ENCODE measurements at regions not wholly inside any gene's neighbourhood (a gene's known extent, or its start where the extent isn't known, plus 50 kb on each side); places are given as distances from the start of the nearest gene placed in this dataset.

DNA sequence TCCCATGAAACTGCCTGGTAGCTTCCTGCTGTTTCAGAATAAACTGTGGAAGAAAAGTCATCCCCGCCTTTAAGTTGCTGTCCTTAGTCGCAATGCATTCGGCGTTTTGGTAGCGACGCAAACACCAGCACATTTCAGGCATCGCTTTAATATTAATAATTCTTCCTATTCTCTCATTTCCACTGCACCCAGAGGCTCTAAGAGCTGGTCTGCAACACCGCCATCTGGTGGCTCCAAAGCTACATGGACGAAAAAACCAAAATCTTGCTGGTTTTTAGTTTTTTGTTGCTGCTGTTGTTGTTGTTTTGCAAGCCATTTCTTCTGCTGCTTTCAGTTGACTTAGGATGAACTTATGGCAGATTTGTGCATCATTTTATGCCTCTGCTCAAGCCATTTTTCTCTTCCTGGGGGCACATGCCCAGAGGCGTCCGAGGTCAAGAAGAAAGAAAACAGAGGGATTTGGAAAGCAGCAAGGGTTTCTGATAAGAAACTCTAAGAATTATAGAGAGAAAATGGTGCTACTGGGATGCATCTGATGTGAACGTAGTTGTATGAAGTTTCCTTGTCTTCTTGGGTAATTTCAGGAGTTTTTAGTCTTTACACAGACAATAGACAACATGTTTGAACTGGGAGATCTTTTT lies 345.4 kb upstream of the KIRREL3 start:
- CTCF ChIA-PET: interaction anchor here (0.6 to 3.1 kb wide), 21 partner anchors 11 to 1035 kb away, joined by 3 to 19 read pairs (median 4); no protein-coding TSS in a partner anchor
- no peak overlapping the region for H3K4me2 ChIP-seq
- 38% methylated on average over 12 of the region's 12 CpGs for WGBS (ENCODE audit: low lambda C conversion rate)
- H3K27ac ChIP-seq (ENCODE audit: low read depth in 2 of 2, low read length in 1 of 2): no peak overlapping the region
- H3K36me3 ChIP-seq (replicated peaks in 1 of 2; ENCODE audit: control insufficient read depth in 1 of 2, insufficient read depth in 2 of 2, low read length in 1 of 2): no peaks in the 10 kb centered on the region
- H3K4me3 ChIP-seq (ENCODE audit: low read depth in 2 of 2, low read length in 1 of 2): peak overlapping the region in 1 of 2 experiments; percentile 18; a peak in 1 of 4 replicates
- DNase-seq: peak; percentile 66
- no peak overlapping the region for H3K9ac ChIP-seq
- H3K9me2 ChIP-seq: no peaks in the 10 kb centered on the region
- no peaks in the 10 kb centered on the region for H3F3A ChIP-seq (replicated peaks; ENCODE audit: insufficient read depth)
- POLR2A ChIA-PET: no interaction called here
- TF ChIP-seq, protein P1, sequence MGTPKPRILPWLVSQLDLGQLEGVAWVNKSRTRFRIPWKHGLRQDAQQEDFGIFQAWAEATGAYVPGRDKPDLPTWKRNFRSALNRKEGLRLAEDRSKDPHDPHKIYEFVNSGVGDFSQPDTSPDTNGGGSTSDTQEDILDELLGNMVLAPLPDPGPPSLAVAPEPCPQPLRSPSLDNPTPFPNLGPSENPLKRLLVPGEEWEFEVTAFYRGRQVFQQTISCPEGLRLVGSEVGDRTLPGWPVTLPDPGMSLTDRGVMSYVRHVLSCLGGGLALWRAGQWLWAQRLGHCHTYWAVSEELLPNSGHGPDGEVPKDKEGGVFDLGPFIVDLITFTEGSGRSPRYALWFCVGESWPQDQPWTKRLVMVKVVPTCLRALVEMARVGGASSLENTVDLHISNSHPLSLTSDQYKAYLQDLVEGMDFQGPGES (IDR thresholded peaks at IDR 0.05; ENCODE audit: low read depth, low read length): no peak
- TF ChIP-seq CHD2 (IDR thresholded peaks at IDR 0.05; ENCODE audit: low read length, partially characterized antibody) (no peak), RAD21 (IDR thresholded peaks at IDR 0.05; ENCODE audit: low read length) (peak; percentile 69), POLR2AphosphoS5 (IDR thresholded peaks at IDR 0.05; ENCODE audit: low read depth, low read length) (no peak), JUND (IDR thresholded peaks at IDR 0.05) (no peak), SMC3 (IDR thresholded peaks at IDR 0.05; ENCODE audit: low read depth, low read length) (peak; percentile 53)
- TF ChIP-seq, protein P2, sequence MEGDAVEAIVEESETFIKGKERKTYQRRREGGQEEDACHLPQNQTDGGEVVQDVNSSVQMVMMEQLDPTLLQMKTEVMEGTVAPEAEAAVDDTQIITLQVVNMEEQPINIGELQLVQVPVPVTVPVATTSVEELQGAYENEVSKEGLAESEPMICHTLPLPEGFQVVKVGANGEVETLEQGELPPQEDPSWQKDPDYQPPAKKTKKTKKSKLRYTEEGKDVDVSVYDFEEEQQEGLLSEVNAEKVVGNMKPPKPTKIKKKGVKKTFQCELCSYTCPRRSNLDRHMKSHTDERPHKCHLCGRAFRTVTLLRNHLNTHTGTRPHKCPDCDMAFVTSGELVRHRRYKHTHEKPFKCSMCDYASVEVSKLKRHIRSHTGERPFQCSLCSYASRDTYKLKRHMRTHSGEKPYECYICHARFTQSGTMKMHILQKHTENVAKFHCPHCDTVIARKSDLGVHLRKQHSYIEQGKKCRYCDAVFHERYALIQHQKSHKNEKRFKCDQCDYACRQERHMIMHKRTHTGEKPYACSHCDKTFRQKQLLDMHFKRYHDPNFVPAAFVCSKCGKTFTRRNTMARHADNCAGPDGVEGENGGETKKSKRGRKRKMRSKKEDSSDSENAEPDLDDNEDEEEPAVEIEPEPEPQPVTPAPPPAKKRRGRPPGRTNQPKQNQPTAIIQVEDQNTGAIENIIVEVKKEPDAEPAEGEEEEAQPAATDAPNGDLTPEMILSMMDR (IDR thresholded peaks at IDR 0.05): peak; percentile 77
- TF ChIP-seq, protein P3, sequence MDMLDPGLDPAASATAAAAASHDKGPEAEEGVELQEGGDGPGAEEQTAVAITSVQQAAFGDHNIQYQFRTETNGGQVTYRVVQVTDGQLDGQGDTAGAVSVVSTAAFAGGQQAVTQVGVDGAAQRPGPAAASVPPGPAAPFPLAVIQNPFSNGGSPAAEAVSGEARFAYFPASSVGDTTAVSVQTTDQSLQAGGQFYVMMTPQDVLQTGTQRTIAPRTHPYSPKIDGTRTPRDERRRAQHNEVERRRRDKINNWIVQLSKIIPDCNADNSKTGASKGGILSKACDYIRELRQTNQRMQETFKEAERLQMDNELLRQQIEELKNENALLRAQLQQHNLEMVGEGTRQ (IDR thresholded peaks at IDR 0.05; ENCODE audit: borderline replicate concordance, low read depth, low read length): no peak
- TF ChIP-seq, protein P4, sequence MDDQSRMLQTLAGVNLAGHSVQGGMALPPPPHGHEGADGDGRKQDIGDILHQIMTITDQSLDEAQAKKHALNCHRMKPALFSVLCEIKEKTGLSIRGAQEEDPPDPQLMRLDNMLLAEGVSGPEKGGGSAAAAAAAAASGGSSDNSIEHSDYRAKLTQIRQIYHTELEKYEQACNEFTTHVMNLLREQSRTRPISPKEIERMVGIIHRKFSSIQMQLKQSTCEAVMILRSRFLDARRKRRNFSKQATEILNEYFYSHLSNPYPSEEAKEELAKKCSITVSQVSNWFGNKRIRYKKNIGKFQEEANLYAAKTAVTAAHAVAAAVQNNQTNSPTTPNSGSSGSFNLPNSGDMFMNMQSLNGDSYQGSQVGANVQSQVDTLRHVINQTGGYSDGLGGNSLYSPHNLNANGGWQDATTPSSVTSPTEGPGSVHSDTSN (IDR thresholded peaks at IDR 0.05): no peak
- H3K4me1 ChIP-seq (ENCODE audit: control insufficient read depth in 1 of 2, insufficient read depth in 2 of 2, low read depth in 1 of 2, low read length in 1 of 2): no peaks in the 10 kb centered on the region
- no peaks in the 10 kb centered on the region for H3K79me2 ChIP-seq (ENCODE audit: insufficient read depth)
- H4K20me1 ChIP-seq (ENCODE audit: insufficient read depth): no peaks in the 10 kb centered on the region
- H2AFZ ChIP-seq (ENCODE audit: low read depth): no peak overlapping the region
- no peaks in the 10 kb centered on the region for H3K9me3 ChIP-seq
- H3K27me3 ChIP-seq (ENCODE audit: insufficient read depth): no peaks in the 10 kb centered on the region

DNA sequence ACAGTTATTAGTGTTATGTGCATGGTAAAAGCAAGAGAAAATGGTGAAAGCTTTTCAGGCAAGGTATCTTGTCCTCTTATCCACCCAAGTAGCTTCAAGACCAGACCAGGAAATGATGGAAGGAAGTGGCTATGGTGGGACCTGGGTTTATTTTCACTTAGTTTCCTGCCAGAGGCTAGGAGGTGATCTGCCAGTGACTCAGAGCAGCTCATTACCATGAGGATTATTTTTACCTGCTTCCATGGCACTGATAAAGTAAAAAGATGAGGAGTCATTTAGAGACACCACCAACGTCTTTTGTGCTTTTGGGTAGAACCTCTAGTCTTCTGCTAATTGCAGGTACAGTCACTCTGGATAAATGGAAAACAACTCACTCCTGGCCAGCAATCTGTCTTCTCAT lies 339.9 kb upstream of the KIRREL3 start:
- 0% methylated on average over 1 of the region's 1 CpG for WGBS (ENCODE audit: low lambda C conversion rate)
- Histone ChIP-seq H3K27me3 (ENCODE audit: insufficient read depth) (no peaks in the 10 kb centered on the region), H3K9me2 (no peaks in the 10 kb centered on the region), H3K4me1 (ENCODE audit: control insufficient read depth in 1 of 2, insufficient read depth in 2 of 2, low read depth in 1 of 2, low read length in 1 of 2) (no peaks in the 10 kb centered on the region), H4K20me1 (ENCODE audit: insufficient read depth) (no peaks in the 10 kb centered on the region), H3K79me2 (ENCODE audit: insufficient read depth) (no peaks in the 10 kb centered on the region), H3K27ac (ENCODE audit: low read depth in 2 of 2, low read length in 1 of 2) (no peak overlapping the region), H3K9me3 (no peaks in the 10 kb centered on the region), H3K4me2 (no peak overlapping the region), H3K4me3 (ENCODE audit: low read depth in 2 of 2, low read length in 1 of 2) (no peak overlapping the region), H3K9ac (no peak overlapping the region), H2AFZ (ENCODE audit: low read depth) (no peak overlapping the region), H3F3A (replicated peaks; ENCODE audit: insufficient read depth) (no peaks in the 10 kb centered on the region), H3K36me3 (replicated peaks in 1 of 2; ENCODE audit: control insufficient read depth in 1 of 2, insufficient read depth in 2 of 2, low read length in 1 of 2) (no peaks in the 10 kb centered on the region)
- CTCF ChIA-PET: interaction anchor here (0.6 kb wide), 1 partner anchor 860 kb away, joined by 3 read pairs; no protein-coding TSS in a partner anchor
- no peak for DNase-seq
- POLR2A ChIA-PET: no interaction called here
- TF ChIP-seq TAF1 (IDR thresholded peaks at IDR 0.05; ENCODE audit: borderline replicate concordance, low read depth, low read length): no peak
- TF ChIP-seq FOXM1 (IDR thresholded peaks at IDR 0.05; ENCODE audit: low read depth): no peak
- no peak for TF ChIP-seq EP300 (IDR thresholded peaks at IDR 0.05; ENCODE audit: borderline replicate concordance in 1 of 2, low read depth in 1 of 2, low read length in 1 of 2)
- TF ChIP-seq RFX5 (IDR thresholded peaks at IDR 0.05; ENCODE audit: low read length): no peak
- TF ChIP-seq, protein P5, sequence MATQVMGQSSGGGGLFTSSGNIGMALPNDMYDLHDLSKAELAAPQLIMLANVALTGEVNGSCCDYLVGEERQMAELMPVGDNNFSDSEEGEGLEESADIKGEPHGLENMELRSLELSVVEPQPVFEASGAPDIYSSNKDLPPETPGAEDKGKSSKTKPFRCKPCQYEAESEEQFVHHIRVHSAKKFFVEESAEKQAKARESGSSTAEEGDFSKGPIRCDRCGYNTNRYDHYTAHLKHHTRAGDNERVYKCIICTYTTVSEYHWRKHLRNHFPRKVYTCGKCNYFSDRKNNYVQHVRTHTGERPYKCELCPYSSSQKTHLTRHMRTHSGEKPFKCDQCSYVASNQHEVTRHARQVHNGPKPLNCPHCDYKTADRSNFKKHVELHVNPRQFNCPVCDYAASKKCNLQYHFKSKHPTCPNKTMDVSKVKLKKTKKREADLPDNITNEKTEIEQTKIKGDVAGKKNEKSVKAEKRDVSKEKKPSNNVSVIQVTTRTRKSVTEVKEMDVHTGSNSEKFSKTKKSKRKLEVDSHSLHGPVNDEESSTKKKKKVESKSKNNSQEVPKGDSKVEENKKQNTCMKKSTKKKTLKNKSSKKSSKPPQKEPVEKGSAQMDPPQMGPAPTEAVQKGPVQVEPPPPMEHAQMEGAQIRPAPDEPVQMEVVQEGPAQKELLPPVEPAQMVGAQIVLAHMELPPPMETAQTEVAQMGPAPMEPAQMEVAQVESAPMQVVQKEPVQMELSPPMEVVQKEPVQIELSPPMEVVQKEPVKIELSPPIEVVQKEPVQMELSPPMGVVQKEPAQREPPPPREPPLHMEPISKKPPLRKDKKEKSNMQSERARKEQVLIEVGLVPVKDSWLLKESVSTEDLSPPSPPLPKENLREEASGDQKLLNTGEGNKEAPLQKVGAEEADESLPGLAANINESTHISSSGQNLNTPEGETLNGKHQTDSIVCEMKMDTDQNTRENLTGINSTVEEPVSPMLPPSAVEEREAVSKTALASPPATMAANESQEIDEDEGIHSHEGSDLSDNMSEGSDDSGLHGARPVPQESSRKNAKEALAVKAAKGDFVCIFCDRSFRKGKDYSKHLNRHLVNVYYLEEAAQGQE (IDR thresholded peaks at IDR 0.05; ENCODE audit: low read depth, low read length): no peak
- TF ChIP-seq TCF12 (IDR thresholded peaks at IDR 0.05): no peak
- TF ChIP-seq, protein P6, sequence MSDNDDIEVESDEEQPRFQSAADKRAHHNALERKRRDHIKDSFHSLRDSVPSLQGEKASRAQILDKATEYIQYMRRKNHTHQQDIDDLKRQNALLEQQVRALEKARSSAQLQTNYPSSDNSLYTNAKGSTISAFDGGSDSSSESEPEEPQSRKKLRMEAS (IDR thresholded peaks at IDR 0.05; ENCODE audit: low read depth): no peak
- TF ChIP-seq MEF2A (IDR thresholded peaks at IDR 0.05; ENCODE audit: borderline replicate concordance, low read depth): no peak
- TF ChIP-seq, protein P4 (IDR thresholded peaks at IDR 0.05): no peak
- TF ChIP-seq POLR2AphosphoS5 (IDR thresholded peaks at IDR 0.05; ENCODE audit: low read depth, low read length): no peak

All from SK-N-SH (cell line).